ELF-1 (cell line): ENCODE measurements at regions not wholly inside any gene's neighbourhood (a gene's known extent, or its start where the extent isn't known, plus 50 kb on each side); places are given as distances from the start of the nearest gene placed in this dataset.

Experiments
- DNase-seq: peaks from one replicate; pipeline ENCODE4 v3.0.0-alpha.2; 2016; ENCODE audit warnings: low read depth, low spot score

GRCh38 chr12:124631681-124632256 lies 64.4 kb upstream of the NCOR2 start:
- DNase-seq = no peak

GRCh38 chr12:124630791-124631313 lies 63.4 kb upstream of the NCOR2 start:
- DNase-seq = peak; percentile 74

- DNase-seq = no peak
These were observed 62.5 kb upstream of the NCOR2 start for GRCh38 chr12:124629789-124630480.

GRCh38 chr12:124629117-124629516 lies 61.7 kb upstream of the NCOR2 start:
- DNase-seq = no peak

DNA sequence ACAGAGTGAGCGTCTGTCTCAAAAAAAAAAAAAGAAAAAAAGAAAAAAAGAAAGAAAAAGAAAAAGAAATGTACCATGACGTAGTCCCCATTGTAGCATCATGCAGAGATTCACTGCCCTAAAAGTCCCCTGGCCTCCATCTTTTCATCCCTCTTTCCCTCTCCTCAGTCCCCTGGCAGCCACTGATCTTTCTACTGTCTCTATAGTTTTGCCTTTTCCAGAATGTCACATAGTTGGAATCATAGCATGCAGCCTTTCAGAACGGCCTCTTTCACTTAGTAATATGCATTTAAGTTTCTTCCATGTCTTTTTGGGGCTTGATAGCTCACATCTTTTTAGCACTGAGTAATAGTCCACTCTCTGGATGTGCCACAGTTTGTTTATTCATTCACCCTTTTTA lies 60.5 kb upstream of the NCOR2 start:
- DNase-seq = no peak

DNA sequence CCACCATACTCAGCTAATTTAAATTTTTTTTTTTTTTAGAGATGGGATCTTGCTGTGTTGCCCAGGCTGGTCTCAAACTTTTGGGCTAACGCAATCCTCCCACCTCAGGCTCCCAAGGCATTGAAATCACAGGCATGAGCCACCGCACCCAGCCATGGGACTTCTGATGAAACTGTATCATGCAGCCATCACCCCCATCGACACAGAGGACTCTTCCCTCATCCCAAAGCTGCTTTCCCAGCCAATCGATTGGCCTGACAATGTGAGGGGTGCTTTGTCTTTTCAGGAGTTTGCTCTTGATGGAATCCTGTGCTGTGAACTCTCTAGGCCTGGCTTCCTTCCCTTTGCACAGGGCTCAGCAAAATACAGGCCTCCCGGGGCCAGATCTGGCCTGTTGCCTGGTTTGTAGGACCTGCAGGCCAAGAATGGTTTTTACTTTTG lies 59.6 kb upstream of the NCOR2 start:
- DNase-seq = no peak

GRCh38 chr12:124625867-124626675 lies 58.7 kb upstream of the NCOR2 start:
- peak; percentile 69 for DNase-seq

GRCh38 chr12:124624823-124625222 lies 57.4 kb upstream of the NCOR2 start:
- no peak for DNase-seq

DNA sequence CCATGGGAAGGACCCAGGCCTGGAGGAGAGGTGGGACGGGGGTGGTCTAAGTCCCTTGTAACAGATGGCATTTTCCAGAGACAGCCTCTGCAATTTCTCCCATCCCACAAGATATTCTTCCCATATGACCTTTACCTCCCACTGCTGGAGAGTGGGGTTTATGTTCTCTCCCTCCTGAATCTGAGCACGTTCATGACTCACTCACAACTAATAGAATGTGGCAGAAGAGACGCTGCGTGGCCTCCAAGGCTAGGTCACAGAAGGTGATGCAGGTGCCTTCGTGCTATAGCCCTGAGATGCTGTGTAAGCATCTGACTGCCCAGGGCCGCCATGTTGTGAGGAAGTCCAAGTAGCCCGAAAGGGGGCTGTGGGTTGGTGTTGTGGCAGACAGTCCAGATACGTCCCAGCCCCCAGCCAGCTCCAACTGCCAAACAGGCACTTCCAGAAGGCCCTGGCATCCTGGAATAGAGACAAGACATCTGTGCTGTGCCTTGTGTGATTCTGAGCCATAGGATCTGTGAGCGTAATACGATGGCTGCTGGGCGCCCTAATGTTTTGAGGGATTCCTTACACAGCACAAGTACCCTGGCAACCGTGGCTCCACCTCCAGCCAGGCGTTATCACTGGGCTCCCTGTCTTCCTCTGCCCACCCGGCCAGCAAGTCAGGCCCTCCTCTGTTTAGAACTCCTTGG lies 56.1 kb upstream of the NCOR2 start:
- no peak for DNase-seq

DNA sequence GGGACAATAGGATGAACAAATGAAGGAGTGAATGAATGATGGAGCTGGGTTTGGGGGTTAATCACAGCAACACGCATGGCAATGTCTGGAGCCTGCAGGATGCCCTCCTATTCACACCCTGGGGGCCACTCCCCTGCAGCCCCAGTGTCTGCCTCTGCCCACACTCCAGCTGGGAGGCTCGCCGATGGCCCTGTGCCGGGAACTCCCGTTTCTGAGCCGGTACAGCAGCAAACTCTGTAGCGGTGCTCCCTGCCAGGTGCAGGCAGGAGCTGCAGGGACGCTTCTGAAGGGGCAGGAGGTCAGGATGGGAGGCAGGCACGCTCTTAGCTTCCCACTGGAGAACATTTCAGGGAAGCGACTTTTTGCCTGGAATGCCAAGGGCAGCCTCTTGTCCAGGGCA lies 55.4 kb upstream of the NCOR2 start:
- DNase-seq = no peak

DNA sequence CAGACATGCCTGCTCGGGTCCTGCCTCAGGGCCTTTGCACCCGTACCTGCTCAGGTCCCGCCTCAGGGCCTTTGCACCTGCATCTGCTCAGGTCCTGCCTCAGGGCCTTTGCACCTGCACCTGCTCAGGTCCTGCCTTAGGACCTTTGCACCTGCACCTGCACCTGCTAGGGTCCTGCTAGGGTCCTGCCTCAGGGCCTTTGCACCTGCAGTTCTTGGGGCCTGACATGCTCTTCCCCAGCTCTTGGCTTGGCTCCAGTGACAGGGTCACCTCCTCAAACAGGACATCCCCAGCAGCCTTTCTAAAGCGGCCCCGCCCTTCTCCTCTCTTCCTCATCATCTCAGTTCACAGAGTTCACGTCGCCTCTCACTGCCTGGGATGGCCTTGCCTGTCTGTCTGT lies 54.9 kb upstream of the NCOR2 start:
- no peak for DNase-seq

GRCh38 chr12:124621296-124621660 lies 53.9 kb upstream of the NCOR2 start:
- no peak for DNase-seq

DNA sequence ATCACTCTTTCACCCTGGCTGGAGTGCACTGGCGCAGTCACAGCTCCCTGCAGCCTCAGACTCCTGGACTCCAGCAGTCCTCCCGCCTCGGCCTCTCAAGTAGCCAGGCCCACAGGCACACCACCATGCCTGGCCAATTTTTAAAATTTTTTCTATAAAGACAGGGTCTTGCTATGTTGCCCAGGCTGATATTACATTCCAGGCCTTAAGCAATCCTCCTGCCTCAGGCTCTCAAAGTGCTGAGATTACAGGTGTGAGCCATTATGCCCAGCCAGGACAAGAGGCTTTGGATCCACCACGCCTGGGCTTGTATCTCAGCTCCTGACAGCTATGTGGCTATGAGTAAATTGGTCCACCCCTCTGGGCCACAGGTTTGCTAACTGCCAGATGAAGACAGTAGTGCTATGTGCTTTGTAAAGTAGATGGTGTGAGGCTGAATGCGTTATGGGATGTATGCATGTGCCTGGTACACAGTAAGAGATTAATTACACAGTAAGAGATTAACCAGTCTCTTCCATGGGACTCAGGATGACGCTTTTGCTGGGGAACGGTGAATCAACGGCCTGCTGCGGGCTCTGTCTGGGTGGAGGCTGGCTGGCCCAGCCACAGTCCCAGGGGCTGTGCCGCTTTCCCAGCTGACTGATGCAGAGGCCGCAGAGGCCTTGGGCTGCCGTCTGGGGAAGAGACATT lies 53.3 kb upstream of the NCOR2 start:
- no peak for DNase-seq

GRCh38 chr12:124618291-124618902 lies 51.0 kb upstream of the NCOR2 start:
- no peak for DNase-seq

DNA sequence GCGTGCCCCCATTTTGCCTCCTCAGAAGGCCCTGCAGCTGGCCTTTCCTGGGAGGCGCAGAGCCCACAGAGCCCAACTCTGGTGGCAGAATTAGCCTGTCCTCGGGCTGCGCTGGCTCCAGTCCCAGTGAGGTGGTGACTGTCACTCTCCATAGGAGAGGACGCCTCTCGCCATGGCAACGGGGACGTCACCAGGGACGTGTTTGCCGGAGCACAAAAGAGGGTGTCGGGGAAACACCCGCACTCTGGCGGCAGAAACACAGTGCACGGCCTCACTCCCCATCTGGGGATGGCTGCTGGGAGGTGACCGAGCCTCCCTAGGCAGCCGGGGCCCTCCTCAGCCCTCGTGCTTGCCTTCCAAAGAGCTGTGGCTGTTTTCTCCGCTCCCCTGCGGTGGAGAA lies 50.2 kb upstream of the NCOR2 start:
- no peak for DNase-seq
